Smooth muscle cell (in vitro differentiated cells): ENCODE measurements at regions not wholly inside any gene's neighbourhood (a gene's known extent, or its start where the extent isn't known, plus 50 kb on each side); places are given as distances from the start of the nearest gene placed in this dataset.

Experiments
- DNase-seq: peaks from one replicate; lab custom pipeline; 2025; ENCODE audit not compliant: unreplicated experiment; lab: John Stamatoyannopoulos, UW
- H2AFZ ChIP-seq: fragments of 200-600 bp; sonication (generic); 2 replicates; pipeline ENCODE4 v1.6.0; 2016; ENCODE audit warnings: antibody characterized with exemption, low read depth, mild to moderate bottlenecking
- H3F3A ChIP-seq: fragments of 200-600 bp; sonication (generic); 2 replicates; pipeline ENCODE4 v1.6.0; 2017; ENCODE audit warnings: antibody characterized with exemption, low read depth
- H3K27ac ChIP-seq: fragments of 200-600 bp; sonication (generic); 2 replicates; pipeline ENCODE4 v1.5.1; 2016; ENCODE audit warnings: low read depth, mild to moderate bottlenecking
- H3K27me3 ChIP-seq: fragments of 200-600 bp; sonication (generic); 2 replicates; pipeline ENCODE4 v1.6.1; 2016; ENCODE audit warnings: low read depth, mild to moderate bottlenecking
- H3K36me3 ChIP-seq: fragments of 200-600 bp; sonication (generic); 2 replicates; pipeline ENCODE4 v1.5.1; 2016; ENCODE audit warnings: low read depth
- H3K4me1 ChIP-seq: fragments of 200-600 bp; sonication (generic); 2 replicates; pipeline ENCODE4 v1.5.1; 2016; ENCODE audit warnings: low read depth
- H3K4me2 ChIP-seq: fragments of 200-600 bp; sonication (generic); 2 replicates; pipeline ENCODE4 v1.6.0; 2016; ENCODE audit warnings: mild to moderate bottlenecking
- H3K4me3 ChIP-seq: fragments of 200-600 bp; sonication (generic); 2 replicates; pipeline ENCODE4 v1.5.1; 2016; ENCODE audit warnings: mild to moderate bottlenecking
- H3K79me2 ChIP-seq: fragments of 200-600 bp; sonication (generic); 2 replicates; pipeline ENCODE4 v1.6.0; 2016; ENCODE audit warnings: low read depth, mild to moderate bottlenecking
- H3K9ac ChIP-seq: fragments of 200-600 bp; sonication (generic); 2 replicates; pipeline ENCODE4 v1.6.0; 2016; ENCODE audit warnings: low read depth
- H3K9me3 ChIP-seq: fragments of 200-600 bp; sonication (generic); replicated peaks from 2 replicates; pipeline ENCODE4 v1.5.1; 2016; ENCODE audit warnings: low read depth
- H4K20me1 ChIP-seq: fragments of 200-600 bp; sonication (generic); 2 replicates; pipeline ENCODE4 v1.6.0; 2016; ENCODE audit warnings: low read depth
- CTCF ChIP-seq: fragments of 200-600 bp; sonication (generic); IDR thresholded peaks from 2 replicates; pipeline ENCODE4 v1.5.1; 2017; ENCODE audit warnings: borderline replicate concordance, mild to moderate bottlenecking, antibody characterized with exemption; ENCODE audit not compliant: insufficient read depth, poor library complexity, severe bottlenecking
- WGBS: methylation state at CpG from one replicate; pipeline ENCODE4 v1.1.7; 2016; ENCODE audit warnings: low lambda C conversion rate; 5-methylcytosine and 5-hydroxymethylcytosine counted together

GRCh38 chr1:81412954-81413353, 387.8 kb upstream of the ADGRL2 start:
- H3F3A ChIP-seq = no peaks in the 10 kb centered on the region
- H3K36me3 ChIP-seq = no peaks in the 10 kb centered on the region
- H3K79me2 ChIP-seq = no peaks in the 10 kb centered on the region
- H3K27ac ChIP-seq = no peak overlapping the region
- no peak overlapping the region for H3K9ac ChIP-seq
- no peak overlapping the region for H2AFZ ChIP-seq
- H3K4me2 ChIP-seq = no peak overlapping the region
- 51% methylated on average over 4 of the region's 4 CpGs for WGBS
- H3K27me3 ChIP-seq = no peaks in the 10 kb centered on the region
- no peaks in the 10 kb centered on the region for H3K9me3 ChIP-seq
- H3K4me3 ChIP-seq = no peak overlapping the region
- no peaks in the 10 kb centered on the region for H3K4me1 ChIP-seq
- DNase-seq = no peak
- H4K20me1 ChIP-seq = no peaks in the 10 kb centered on the region
- no peak for TF ChIP-seq CTCF

- DNase-seq = no peak
- Histone ChIP-seq H3K4me1 (peaks cover 10% of the 10 kb centered on the region), H3K36me3 (no peaks in the 10 kb centered on the region), H3F3A (no peaks in the 10 kb centered on the region), H2AFZ (no peak overlapping the region), H3K4me3 (no peak overlapping the region), H3K79me2 (no peaks in the 10 kb centered on the region), H4K20me1 (no peaks in the 10 kb centered on the region), H3K9me3 (no peaks in the 10 kb centered on the region), H3K4me2 (no peak overlapping the region), H3K9ac (no peak overlapping the region), H3K27ac (no peak overlapping the region), H3K27me3 (no peaks in the 10 kb centered on the region)
- no peak for TF ChIP-seq CTCF
- WGBS = 94% methylated on average over 3 of the region's 3 CpGs
Measured at GRCh38 chr1:81410941-81411340, 389.8 kb upstream of the ADGRL2 start.

GRCh38 chr1:81410351-81410750, 390.4 kb upstream of the ADGRL2 start:
- Histone ChIP-seq H3K9me3 (no peaks in the 10 kb centered on the region), H3K36me3 (no peaks in the 10 kb centered on the region), H3K27me3 (no peaks in the 10 kb centered on the region), H2AFZ (no peak overlapping the region), H3K27ac (no peak overlapping the region), H3K9ac (no peak overlapping the region), H3F3A (no peaks in the 10 kb centered on the region), H3K4me3 (no peak overlapping the region), H3K4me1 (peaks cover 10% of the 10 kb centered on the region), H3K4me2 (no peak overlapping the region), H4K20me1 (no peaks in the 10 kb centered on the region), H3K79me2 (no peaks in the 10 kb centered on the region)
- 26% methylated on average over 1 of the region's 1 CpG for WGBS
- TF ChIP-seq CTCF = no peak
- no peak for DNase-seq

- no peak for TF ChIP-seq CTCF
- Histone ChIP-seq H3F3A (no peaks in the 10 kb centered on the region), H3K27me3 (no peaks in the 10 kb centered on the region), H3K4me2 (no peak overlapping the region), H3K79me2 (no peaks in the 10 kb centered on the region), H4K20me1 (no peaks in the 10 kb centered on the region), H3K36me3 (no peaks in the 10 kb centered on the region), H3K9me3 (no peaks in the 10 kb centered on the region), H2AFZ (no peak overlapping the region), H3K4me3 (no peak overlapping the region), H3K9ac (no peak overlapping the region), H3K27ac (no peak overlapping the region), H3K4me1 (peaks cover 10% of the 10 kb centered on the region)
- 89% methylated on average over 3 of the region's 3 CpGs for WGBS
- no peak for DNase-seq
Measured at GRCh38 chr1:81409780-81410274, 390.9 kb upstream of the ADGRL2 start.
